Skeletal muscle tissue (tissue), 3 donors: ENCODE measurements at regions not wholly inside any gene's neighbourhood (a gene's known extent, or its start where the extent isn't known, plus 50 kb on each side); places are given as distances from the start of the nearest gene placed in this dataset.

ENCODE experiments used
- H3K27ac ChIP-seq: one replicate; pipeline ENCODE4 v1.7.0; 2013; ENCODE audit warnings: mild to moderate bottlenecking, low read depth, low read length, inconsistent platforms
- H3K27me3 ChIP-seq, 3 donors: one replicate each; pipeline ENCODE4 v1.7.0; 2013; ENCODE audit warnings: low read length in 3 of 3; ENCODE audit not compliant: control insufficient read depth in 3 of 3, insufficient read depth in 3 of 3
- H3K36me3 ChIP-seq, 3 donors: one replicate each; pipeline ENCODE4 v1.7.0; 2013; ENCODE audit warnings: low read length in 3 of 3; ENCODE audit not compliant: control insufficient read depth in 3 of 3, insufficient read depth in 3 of 3
- H3K4me1 ChIP-seq, 3 donors: one replicate each; pipeline ENCODE4 v1.7.0; 2013; ENCODE audit warnings: low read length in 3 of 3, mild to moderate bottlenecking in 3 of 3; ENCODE audit not compliant: control insufficient read depth in 3 of 3, insufficient read depth in 3 of 3
- H3K4me3 ChIP-seq, 3 donors: one replicate each; pipeline ENCODE4 v1.7.0; 2013; ENCODE audit warnings: low read length in 3 of 3
- H3K9ac ChIP-seq, 3 donors: one replicate each; pipeline ENCODE4 v1.7.0; 2013; ENCODE audit warnings: low read length in 3 of 3, mild to moderate bottlenecking in 3 of 3, moderate library complexity in 2 of 3, low read depth in 1 of 3
- H3K9me3 ChIP-seq, 3 donors: one replicate each; pipeline ENCODE4 v1.7.0; 2013; ENCODE audit warnings: low read length in 3 of 3; ENCODE audit not compliant: control insufficient read depth in 3 of 3
- donor health status: Osteomylitis.

- Histone ChIP-seq H3K4me3 (no peak overlapping the region), H3K4me1 (no peaks in the 10 kb centered on the region), H3K36me3 (no peaks in the 10 kb centered on the region), H3K27me3 (no peaks in the 10 kb centered on the region), H3K9me3 (no peaks in the 10 kb centered on the region), H3K9ac (no peak overlapping the region), H3K27ac (no peak overlapping the region)
Measured at GRCh38 chr7:51732951-51733350, 416.3 kb upstream of the COBL start.

- Histone ChIP-seq H3K9ac (no peak overlapping the region), H3K4me1 (no peaks in the 10 kb centered on the region), H3K27me3 (no peaks in the 10 kb centered on the region), H3K36me3 (no peaks in the 10 kb centered on the region), H3K9me3 (no peaks in the 10 kb centered on the region), H3K4me3 (no peak overlapping the region), H3K27ac (no peak overlapping the region)
Measured at GRCh38 chr7:51732116-51732515, 415.5 kb upstream of the COBL start.

GRCh38 chr7:51731075-51731474 is 414.5 kb upstream of the COBL start:
- Histone ChIP-seq H3K4me3 (no peak overlapping the region), H3K4me1 (no peaks in the 10 kb centered on the region), H3K36me3 (no peaks in the 10 kb centered on the region), H3K27me3 (no peaks in the 10 kb centered on the region), H3K9me3 (no peaks in the 10 kb centered on the region), H3K9ac (no peak overlapping the region), H3K27ac (no peak overlapping the region)

- no peak overlapping the region for H3K27ac ChIP-seq
- peaks cover 1 to 3% (median 2%) of the 10 kb centered on the region in 3 donors for H3K9me3 ChIP-seq
- no peaks in the 10 kb centered on the region for H3K4me1 ChIP-seq
- no peak overlapping the region for H3K4me3 ChIP-seq
- no peak overlapping the region for H3K9ac ChIP-seq
- H3K27me3 ChIP-seq: no peaks in the 10 kb centered on the region
- no peaks in the 10 kb centered on the region for H3K36me3 ChIP-seq
Measured at GRCh38 chr7:51727441-51727840, 410.8 kb upstream of the COBL start.

GRCh38 chr7:51706851-51707250 is 390.2 kb upstream of the COBL start:
- no peak overlapping the region for H3K27ac ChIP-seq
- no peaks in the 10 kb centered on the region for H3K36me3 ChIP-seq
- H3K4me3 ChIP-seq: no peak overlapping the region
- no peaks in the 10 kb centered on the region for H3K27me3 ChIP-seq
- no peaks in the 10 kb centered on the region for H3K4me1 ChIP-seq
- H3K9me3 ChIP-seq: peaks cover 0 to 2% (median 0%) of the 10 kb centered on the region in 3 donors
- no peak overlapping the region for H3K9ac ChIP-seq

GRCh38 chr7:51705701-51706100 is 389.1 kb upstream of the COBL start:
- no peak overlapping the region for H3K9ac ChIP-seq
- no peak overlapping the region for H3K4me3 ChIP-seq
- H3K27me3 ChIP-seq: no peaks in the 10 kb centered on the region
- H3K4me1 ChIP-seq: no peaks in the 10 kb centered on the region
- H3K27ac ChIP-seq: no peak overlapping the region
- peaks cover 0 to 2% (median 0%) of the 10 kb centered on the region in 3 donors for H3K9me3 ChIP-seq
- H3K36me3 ChIP-seq: no peaks in the 10 kb centered on the region

- H3K9me3 ChIP-seq: peaks cover 0 to 2% (median 0%) of the 10 kb centered on the region in 3 donors
- no peaks in the 10 kb centered on the region for H3K36me3 ChIP-seq
- H3K27me3 ChIP-seq: no peaks in the 10 kb centered on the region
- no peak overlapping the region for H3K4me3 ChIP-seq
- no peak overlapping the region for H3K9ac ChIP-seq
- H3K27ac ChIP-seq: no peak overlapping the region
- no peaks in the 10 kb centered on the region for H3K4me1 ChIP-seq
Measured at GRCh38 chr7:51702673-51703072, 386.1 kb upstream of the COBL start.

GRCh38 chr7:51701935-51702334 is 385.3 kb upstream of the COBL start:
- Histone ChIP-seq H3K4me1 (no peaks in the 10 kb centered on the region), H3K27me3 (no peaks in the 10 kb centered on the region), H3K9me3 (peaks cover 0 to 2% (median 0%) of the 10 kb centered on the region in 3 donors), H3K27ac (no peak overlapping the region), H3K36me3 (no peaks in the 10 kb centered on the region), H3K9ac (no peak overlapping the region), H3K4me3 (no peak overlapping the region)

- no peak overlapping the region for H3K4me3 ChIP-seq
- H3K36me3 ChIP-seq: no peaks in the 10 kb centered on the region
- H3K27ac ChIP-seq: no peak overlapping the region
- H3K9ac ChIP-seq: no peak overlapping the region
- H3K27me3 ChIP-seq: no peaks in the 10 kb centered on the region
- H3K9me3 ChIP-seq: peaks cover 0 to 2% (median 0%) of the 10 kb centered on the region in 3 donors
- H3K4me1 ChIP-seq: no peaks in the 10 kb centered on the region
Measured at GRCh38 chr7:51700593-51701215, 384.1 kb upstream of the COBL start.

- H3K36me3 ChIP-seq: no peaks in the 10 kb centered on the region
- H3K27ac ChIP-seq: no peak overlapping the region
- H3K4me1 ChIP-seq: no peaks in the 10 kb centered on the region
- no peaks in the 10 kb centered on the region for H3K27me3 ChIP-seq
- no peak overlapping the region for H3K4me3 ChIP-seq
- H3K9ac ChIP-seq: no peak overlapping the region
- H3K9me3 ChIP-seq: no peaks in the 10 kb centered on the region
Measured at GRCh38 chr7:51693258-51693657, 376.6 kb upstream of the COBL start.
